Activated CD8-positive, alpha-beta memory T cell treated with anti-CD3 and anti-CD28 coated beads for 36 hours (primary cell): ENCODE measurements at regions not wholly inside any gene's neighbourhood (a gene's known extent, or its start where the extent isn't known, plus 50 kb on each side); places are given as distances from the start of the nearest gene placed in this dataset.

Experiments used
- CTCF ChIA-PET: fragments of 350-600 bp; sonication (Branson Sonifier 250); formaldehyde crosslinking; loops from one replicate; lab custom pipeline; 2021; ENCODE audit warnings: antibody characterized with exemption; lab: Charles Lee
- POLR2A ChIA-PET: fragments of 350-600 bp; sonication (Branson Sonifier 250); formaldehyde crosslinking; loops from one replicate; lab custom pipeline; 2021; ENCODE audit warnings: antibody characterized with exemption; lab: Charles Lee

- POLR2A ChIA-PET: no interaction called here
- CTCF ChIA-PET: no interaction called here
These were observed 1232.0 kb downstream of the KCNT2 start for GRCh38 chr1:195376190-195376589.

- CTCF ChIA-PET: no interaction called here
- POLR2A ChIA-PET: no interaction called here
These were observed 1234.4 kb downstream of the KCNT2 start for GRCh38 chr1:195373856-195374255.

GRCh38 chr1:195345149-195345548 lies 1263.1 kb downstream of the KCNT2 start:
- POLR2A ChIA-PET: no interaction called here

GRCh38 chr1:195337646-195338045 lies 1270.6 kb downstream of the KCNT2 start:
- CTCF ChIA-PET: no interaction called here
- POLR2A ChIA-PET: no interaction called here

More at GRCh38 chr1:195345149-195345548, 1263.1 kb downstream of the KCNT2 start:
- CTCF ChIA-PET: no interaction called here

- POLR2A ChIA-PET: no interaction called here
These were observed 1271.4 kb downstream of the KCNT2 start for GRCh38 chr1:195336812-195337211.

GRCh38 chr1:195335541-195335940 lies 1272.7 kb downstream of the KCNT2 start:
- ChIA-PET POLR2A (no interaction called here), CTCF (no interaction called here)

More at GRCh38 chr1:195336812-195337211, 1271.4 kb downstream of the KCNT2 start:
- CTCF ChIA-PET: no interaction called here

GRCh38 chr1:195332102-195332501 lies 1276.1 kb downstream of the KCNT2 start:
- CTCF ChIA-PET: no interaction called here
- POLR2A ChIA-PET: no interaction called here

- ChIA-PET POLR2A (no interaction called here), CTCF (no interaction called here)
These were observed 1279.6 kb downstream of the KCNT2 start for GRCh38 chr1:195328681-195329080.

- ChIA-PET POLR2A (no interaction called here), CTCF (no interaction called here)
These were observed 1280.1 kb downstream of the KCNT2 start for GRCh38 chr1:195328102-195328501.

- CTCF ChIA-PET: no interaction called here
- POLR2A ChIA-PET: no interaction called here
These were observed 1280.9 kb downstream of the KCNT2 start for GRCh38 chr1:195327361-195327760.

- ChIA-PET POLR2A (no interaction called here), CTCF (no interaction called here)
These were observed 1281.9 kb downstream of the KCNT2 start for GRCh38 chr1:195326325-195326724.

GRCh38 chr1:195325181-195325580 lies 1283.1 kb downstream of the KCNT2 start:
- ChIA-PET CTCF (no interaction called here), POLR2A (no interaction called here)

- CTCF ChIA-PET: no interaction called here
- POLR2A ChIA-PET: no interaction called here
These were observed 1302.0 kb downstream of the KCNT2 start for GRCh38 chr1:195306281-195306680.

GRCh38 chr1:195294911-195295310 lies 1313.3 kb downstream of the KCNT2 start:
- ChIA-PET CTCF (no interaction called here), POLR2A (no interaction called here)

- CTCF ChIA-PET: no interaction called here
- POLR2A ChIA-PET: no interaction called here
These were observed 1329.6 kb downstream of the KCNT2 start for GRCh38 chr1:195278644-195279043.

- ChIA-PET CTCF (no interaction called here), POLR2A (no interaction called here)
These were observed 1332.5 kb downstream of the KCNT2 start for GRCh38 chr1:195275710-195276109.

- CTCF ChIA-PET: no interaction called here
These were observed 1356.3 kb downstream of the KCNT2 start for GRCh38 chr1:195251900-195252299.

GRCh38 chr1:195243492-195243891 lies 1364.7 kb downstream of the KCNT2 start:
- ChIA-PET POLR2A (no interaction called here), CTCF (no interaction called here)

More at GRCh38 chr1:195251900-195252299, 1356.3 kb downstream of the KCNT2 start:
- POLR2A ChIA-PET: no interaction called here

- POLR2A ChIA-PET: no interaction called here
- CTCF ChIA-PET: no interaction called here
These were observed 1367.2 kb downstream of the KCNT2 start for GRCh38 chr1:195241066-195241465.

GRCh38 chr1:195238313-195238712 lies 1369.9 kb downstream of the KCNT2 start:
- POLR2A ChIA-PET: no interaction called here
- CTCF ChIA-PET: no interaction called here

GRCh38 chr1:195236991-195237889 lies 1371.0 kb downstream of the KCNT2 start:
- POLR2A ChIA-PET: no interaction called here
- CTCF ChIA-PET: no interaction called here
